ENCODE measurements at regions not wholly inside any gene's neighbourhood (a gene's known extent, or its start where the extent isn't known, plus 50 kb on each side); places are given as distances from the start of the nearest gene placed in this dataset.
A peak's percentile ranks its signal among the peaks of the same experiment; 100 is the strongest.

DNA sequence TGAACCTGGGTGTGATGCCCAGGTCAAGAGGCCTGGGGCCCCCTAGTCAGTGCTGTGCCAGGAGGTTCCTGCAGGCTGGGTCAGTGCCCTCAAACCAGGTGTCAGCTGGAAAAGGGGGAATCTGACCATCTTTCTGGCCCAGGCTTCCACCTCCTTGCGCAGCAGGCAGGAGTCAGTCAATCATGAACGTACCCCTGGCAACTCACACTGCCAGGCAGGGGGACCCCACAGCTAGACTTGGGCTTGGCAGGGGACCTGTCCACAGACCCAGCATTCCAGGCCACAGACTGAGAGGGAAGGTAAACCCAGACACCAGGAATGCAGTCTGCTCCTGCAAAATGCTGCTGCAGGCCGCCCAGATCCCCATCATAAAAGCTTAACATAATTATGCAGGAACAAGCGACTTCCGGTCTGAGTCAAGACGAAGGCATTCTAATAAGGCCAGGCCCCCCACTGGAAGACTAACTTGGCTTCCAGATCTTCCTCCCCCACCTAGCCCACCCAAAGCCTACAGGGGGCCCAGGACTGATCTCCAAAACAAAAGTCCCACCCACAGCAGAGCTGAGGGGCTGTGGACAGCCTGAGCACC is 156.3 kb downstream of the BCOR start:
- in situ Hi-C loops (cut with MboI): no loop called here
- 97 to 98% methylated on average over 4 to 6 of the region's 6 CpGs for WGBS, 2 experiments (ENCODE audit: low coverage in 1 of 2, low lambda C conversion rate in 2 of 2, missing lambda C conversion rate in 2 of 2)
- no peak for DNase-seq
- Histone ChIP-seq H3K4me3 (no peak overlapping the region), H3K9me2 (ENCODE audit: insufficient read depth) (no peaks in the 10 kb centered on the region), H2AFZ (no peak overlapping the region), H3K4me2 (ENCODE audit: unreplicated experiment) (no peak overlapping the region), H3K9me3 (ENCODE audit: low read depth) (no peaks in the 10 kb centered on the region), H3K79me2 (ENCODE audit: insufficient read depth) (no peaks in the 10 kb centered on the region), H3F3A (ENCODE audit: insufficient read depth) (no peaks in the 10 kb centered on the region), H3K4me1 (ENCODE audit: insufficient read depth) (no peaks in the 10 kb centered on the region), H3K36me3 (ENCODE audit: low read depth) (no peaks in the 10 kb centered on the region), H4K20me1 (ENCODE audit: insufficient read depth) (no peaks in the 10 kb centered on the region), H3K9ac (no peak overlapping the region), H3K27ac (no peak overlapping the region), H3K27me3 (replicated peaks; ENCODE audit: insufficient read depth) (no peaks in the 10 kb centered on the region)
- TF ChIP-seq EZH2 (IDR thresholded peaks at IDR 0.05; ENCODE audit: insufficient read depth, poor library complexity, severe bottlenecking) (no peak), EZH2phosphoT487 (IDR thresholded peaks at IDR 0.05; ENCODE audit: insufficient read depth, low read depth) (no peak)

DNA sequence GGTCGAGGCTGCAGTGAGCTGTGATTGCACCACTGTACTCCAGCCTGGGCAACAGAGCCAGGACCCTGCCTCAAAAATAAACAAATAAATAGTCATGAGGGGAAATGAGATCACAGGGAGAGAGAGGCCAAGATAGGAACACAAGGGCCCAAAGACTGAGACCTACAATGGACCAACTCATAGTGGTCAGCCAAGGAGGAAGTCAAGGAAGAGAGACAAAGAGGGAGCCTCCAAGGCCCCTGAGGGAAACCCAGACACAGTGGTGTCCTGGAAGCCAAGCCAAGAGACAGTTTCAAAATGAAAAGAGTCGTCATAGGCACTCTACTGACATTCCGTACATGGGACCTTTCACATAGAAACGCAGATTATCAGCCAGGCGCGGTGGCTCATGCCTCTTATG is 153.3 kb downstream of the BCOR start:
- no peaks in the 10 kb centered on the region for H3F3A ChIP-seq (ENCODE audit: insufficient read depth)
- H3K27me3 ChIP-seq (replicated peaks; ENCODE audit: insufficient read depth): no peaks in the 10 kb centered on the region
- no peak for DNase-seq
- no peaks in the 10 kb centered on the region for H3K36me3 ChIP-seq (ENCODE audit: low read depth)
- H3K9me3 ChIP-seq (ENCODE audit: low read depth): no peaks in the 10 kb centered on the region
- no peak overlapping the region for H2AFZ ChIP-seq
- no peaks in the 10 kb centered on the region for H3K9me2 ChIP-seq (ENCODE audit: insufficient read depth)
- no peaks in the 10 kb centered on the region for H3K79me2 ChIP-seq (ENCODE audit: insufficient read depth)
- TF ChIP-seq EZH2 (IDR thresholded peaks at IDR 0.05; ENCODE audit: insufficient read depth, poor library complexity, severe bottlenecking) (no peak), EZH2phosphoT487 (IDR thresholded peaks at IDR 0.05; ENCODE audit: insufficient read depth, low read depth) (no peak)
- no peak overlapping the region for H3K9ac ChIP-seq
- no peak overlapping the region for H3K4me2 ChIP-seq (ENCODE audit: unreplicated experiment)
- no peak overlapping the region for H3K4me3 ChIP-seq
- in situ Hi-C loops (cut with MboI): no loop called here
- no peak overlapping the region for H3K27ac ChIP-seq
- no peaks in the 10 kb centered on the region for H3K4me1 ChIP-seq (ENCODE audit: insufficient read depth)
- 85 to 100% methylated on average over 3 to 4 of the region's 6 CpGs for WGBS, 2 experiments (ENCODE audit: low coverage in 1 of 2, low lambda C conversion rate in 2 of 2, missing lambda C conversion rate in 2 of 2)
- H4K20me1 ChIP-seq (ENCODE audit: insufficient read depth): no peaks in the 10 kb centered on the region

DNA sequence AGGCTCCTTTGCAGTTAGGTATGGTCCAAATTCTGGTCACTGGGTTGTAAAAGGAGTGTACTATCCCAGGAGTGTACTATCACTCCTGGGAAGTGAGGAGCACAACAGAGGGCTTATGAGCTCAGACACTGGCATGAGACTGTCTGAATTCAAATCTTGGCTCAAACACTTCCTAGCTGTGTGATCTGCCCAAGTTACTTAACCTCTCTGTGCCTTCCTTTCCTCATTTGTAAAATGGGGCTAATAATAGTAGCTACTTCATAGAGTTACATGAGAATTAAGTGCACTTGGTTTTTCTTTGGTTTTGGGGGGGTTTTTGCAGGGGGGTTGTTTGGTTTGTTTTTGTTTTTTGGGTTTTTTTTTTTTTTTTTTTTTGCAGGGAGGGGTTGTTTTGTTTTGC is 152.0 kb downstream of the BCOR start:
- Histone ChIP-seq H3K4me1 (ENCODE audit: insufficient read depth) (no peaks in the 10 kb centered on the region), H4K20me1 (ENCODE audit: insufficient read depth) (no peaks in the 10 kb centered on the region), H3F3A (ENCODE audit: insufficient read depth) (no peaks in the 10 kb centered on the region), H2AFZ (no peak overlapping the region), H3K9me2 (ENCODE audit: insufficient read depth) (no peaks in the 10 kb centered on the region), H3K27ac (no peak overlapping the region), H3K4me3 (no peak overlapping the region), H3K4me2 (ENCODE audit: unreplicated experiment) (no peak overlapping the region), H3K9ac (no peak overlapping the region), H3K27me3 (replicated peaks; ENCODE audit: insufficient read depth) (no peaks in the 10 kb centered on the region), H3K79me2 (ENCODE audit: insufficient read depth) (no peaks in the 10 kb centered on the region), H3K9me3 (ENCODE audit: low read depth) (no peaks in the 10 kb centered on the region), H3K36me3 (ENCODE audit: low read depth) (no peaks in the 10 kb centered on the region)
- DNase-seq: no peak
- TF ChIP-seq EZH2 (IDR thresholded peaks at IDR 0.05; ENCODE audit: insufficient read depth, poor library complexity, severe bottlenecking) (no peak), EZH2phosphoT487 (IDR thresholded peaks at IDR 0.05; ENCODE audit: insufficient read depth, low read depth) (no peak)
- in situ Hi-C loops (cut with MboI): no loop called here

DNA sequence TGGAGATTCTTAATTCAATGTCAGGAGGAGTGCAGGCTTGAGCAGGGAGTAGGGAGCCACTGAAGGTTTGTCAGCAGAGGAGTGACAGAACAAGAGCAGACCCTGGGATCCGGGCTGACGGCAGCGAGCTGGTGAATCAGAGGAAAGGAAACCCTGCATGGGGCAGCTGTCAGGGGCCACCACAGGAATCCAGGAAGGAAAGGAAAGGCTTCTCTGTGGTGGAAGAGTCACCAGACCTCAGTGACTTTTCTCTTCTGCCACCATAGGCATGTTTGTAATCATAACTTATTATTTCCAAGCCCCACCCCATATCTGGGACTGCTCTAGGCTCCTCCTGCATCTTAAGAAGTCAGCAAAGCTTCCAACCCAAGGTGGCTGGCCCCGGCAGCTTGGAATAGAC is 150.9 kb downstream of the BCOR start:
- in situ Hi-C loops (cut with MboI): no loop called here
- WGBS, 2 experiments (ENCODE audit: low coverage in 1 of 2, low lambda C conversion rate in 2 of 2, missing lambda C conversion rate in 2 of 2): 28 to 30% methylated on average over 4 of the region's 4 CpGs
- Histone ChIP-seq H3F3A (ENCODE audit: insufficient read depth) (no peaks in the 10 kb centered on the region), H3K9me2 (ENCODE audit: insufficient read depth) (no peaks in the 10 kb centered on the region), H3K36me3 (ENCODE audit: low read depth) (no peaks in the 10 kb centered on the region), H3K9ac (no peak overlapping the region), H2AFZ (no peak overlapping the region), H3K4me3 (no peak overlapping the region), H3K79me2 (ENCODE audit: insufficient read depth) (no peaks in the 10 kb centered on the region), H4K20me1 (ENCODE audit: insufficient read depth) (no peaks in the 10 kb centered on the region), H3K9me3 (ENCODE audit: low read depth) (no peaks in the 10 kb centered on the region), H3K27ac (peak overlapping the region; percentile 30; the same call in 1 of the 2 replicates), H3K4me2 (ENCODE audit: unreplicated experiment) (peak overlapping the region; percentile 20), H3K4me1 (ENCODE audit: insufficient read depth) (no peaks in the 10 kb centered on the region), H3K27me3 (replicated peaks; ENCODE audit: insufficient read depth) (no peaks in the 10 kb centered on the region)
- peak; percentile 76 for DNase-seq
- TF ChIP-seq EZH2 (IDR thresholded peaks at IDR 0.05; ENCODE audit: insufficient read depth, poor library complexity, severe bottlenecking) (no peak), EZH2phosphoT487 (IDR thresholded peaks at IDR 0.05; ENCODE audit: insufficient read depth, low read depth) (no peak)

DNA sequence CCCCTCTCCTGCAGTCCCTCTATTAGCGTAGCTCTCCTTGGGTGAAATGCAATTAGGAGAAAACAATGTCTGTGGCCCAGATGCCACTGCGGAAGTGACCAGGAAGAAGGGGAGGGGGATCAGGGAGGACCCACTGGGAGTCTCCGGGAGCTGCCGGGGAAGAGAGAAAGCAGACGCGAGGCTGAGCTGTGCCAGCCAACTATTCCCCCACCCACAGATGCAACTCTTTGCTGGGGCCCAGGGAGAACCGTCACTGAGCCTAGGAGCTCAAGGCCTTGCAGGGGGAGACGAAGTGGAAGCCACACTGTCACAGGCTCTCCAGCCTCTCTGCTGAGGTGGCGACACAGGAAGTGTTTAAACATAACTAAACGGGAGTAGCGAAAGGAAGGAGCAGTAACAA is 149.2 kb downstream of the BCOR start:
- Histone ChIP-seq H3K4me3 (no peak overlapping the region), H3K4me1 (ENCODE audit: insufficient read depth) (no peaks in the 10 kb centered on the region), H2AFZ (no peak overlapping the region), H3K36me3 (ENCODE audit: low read depth) (no peaks in the 10 kb centered on the region), H3K79me2 (ENCODE audit: insufficient read depth) (no peaks in the 10 kb centered on the region), H3K9me3 (ENCODE audit: low read depth) (no peaks in the 10 kb centered on the region), H3K4me2 (ENCODE audit: unreplicated experiment) (no peak overlapping the region), H3K9me2 (ENCODE audit: insufficient read depth) (no peaks in the 10 kb centered on the region), H3K27ac (no peak overlapping the region), H4K20me1 (ENCODE audit: insufficient read depth) (no peaks in the 10 kb centered on the region), H3K9ac (no peak overlapping the region), H3F3A (ENCODE audit: insufficient read depth) (no peaks in the 10 kb centered on the region), H3K27me3 (replicated peaks; ENCODE audit: insufficient read depth) (no peaks in the 10 kb centered on the region)
- no peak for DNase-seq
- TF ChIP-seq EZH2 (IDR thresholded peaks at IDR 0.05; ENCODE audit: insufficient read depth, poor library complexity, severe bottlenecking): no peak
- TF ChIP-seq EZH2phosphoT487 (IDR thresholded peaks at IDR 0.05; ENCODE audit: insufficient read depth, low read depth): no peak
- in situ Hi-C loops (cut with MboI): no loop called here
- 82 to 98% methylated on average over 6 to 9 of the region's 11 CpGs for WGBS, 2 experiments (ENCODE audit: low coverage in 1 of 2, low lambda C conversion rate in 2 of 2, missing lambda C conversion rate in 2 of 2)
